ENCODE measurements at regions not wholly inside any gene's neighbourhood (a gene's known extent, or its start where the extent isn't known, plus 50 kb on each side); places are given as distances from the start of the nearest gene placed in this dataset.

DNA sequence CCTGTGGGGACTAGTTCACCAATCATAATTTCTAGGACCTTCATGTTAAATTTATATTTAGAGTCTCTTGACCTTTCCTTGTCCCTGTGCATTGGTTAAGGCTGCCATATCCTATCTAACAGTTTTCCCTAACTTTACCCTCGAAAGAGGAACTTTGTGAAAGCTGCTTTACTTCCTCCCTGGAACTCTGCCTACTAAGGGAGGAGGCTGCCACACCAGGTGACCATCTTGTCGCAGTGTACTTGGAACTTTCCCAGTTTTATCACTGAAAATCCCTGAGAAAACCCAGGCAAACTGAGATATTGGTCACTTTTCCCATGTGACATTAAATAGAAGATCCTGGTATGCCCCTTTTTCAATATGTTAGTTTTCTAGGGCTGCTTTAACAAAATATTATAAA, 317.6 kb upstream of the TSHZ2 start:
- DNase-seq (ENCODE audit: low read depth in 3 of 3, low spot score in 1 of 3), result no peak

DNA sequence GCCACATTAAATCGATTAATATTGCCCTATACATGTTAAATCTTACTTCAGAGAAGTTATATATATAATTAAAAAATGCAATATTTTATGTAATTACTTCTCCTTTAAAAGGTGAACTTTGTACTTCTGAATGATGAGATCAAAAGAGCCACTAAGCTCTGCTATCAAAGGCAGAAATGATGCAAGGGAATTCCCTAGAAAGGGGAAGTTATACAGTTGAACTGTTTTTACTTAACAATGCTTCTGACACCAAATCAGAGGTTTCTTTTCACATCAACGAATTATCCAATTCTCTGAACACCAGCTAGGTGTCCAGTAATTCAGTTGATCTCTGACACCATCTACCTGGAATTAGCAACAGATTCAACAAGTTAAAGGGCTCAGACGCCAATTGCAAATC, 319.9 kb upstream of the TSHZ2 start:
- DNase-seq (ENCODE audit: low read depth in 3 of 3, low spot score in 1 of 3), result no peak

DNA sequence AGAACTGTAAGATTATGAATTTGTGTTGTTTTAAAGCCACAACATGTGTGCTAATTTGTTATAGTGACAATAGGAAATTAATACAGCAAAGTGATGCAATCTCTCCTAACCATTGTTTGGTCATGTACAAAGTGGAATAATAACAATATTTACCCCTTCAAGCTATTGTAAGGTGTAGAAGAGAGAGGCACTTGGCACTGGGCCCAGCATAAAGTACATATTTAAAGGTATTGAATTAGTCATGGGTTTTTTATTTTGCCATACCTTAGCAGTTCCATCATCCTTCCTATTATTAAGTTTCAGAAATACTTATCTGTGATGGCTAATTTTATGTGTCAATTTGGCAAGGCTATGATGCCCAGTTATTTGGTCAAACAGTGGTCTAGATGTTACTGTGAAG, 322.4 kb upstream of the TSHZ2 start:
- no peak for DNase-seq (ENCODE audit: low read depth in 3 of 3, low spot score in 1 of 3)

GRCh38 chr20:52645822-52646221, 326.3 kb upstream of the TSHZ2 start:
- DNase-seq (ENCODE audit: low read depth in 3 of 3, low spot score in 1 of 3), result no peak

GRCh38 chr20:52643034-52643433, 329.1 kb upstream of the TSHZ2 start:
- no peak for DNase-seq (ENCODE audit: low read depth in 3 of 3, low spot score in 1 of 3)

GRCh38 chr20:52637201-52637600, 335.0 kb upstream of the TSHZ2 start:
- no peak for DNase-seq (ENCODE audit: low read depth in 3 of 3, low spot score in 1 of 3)

DNA sequence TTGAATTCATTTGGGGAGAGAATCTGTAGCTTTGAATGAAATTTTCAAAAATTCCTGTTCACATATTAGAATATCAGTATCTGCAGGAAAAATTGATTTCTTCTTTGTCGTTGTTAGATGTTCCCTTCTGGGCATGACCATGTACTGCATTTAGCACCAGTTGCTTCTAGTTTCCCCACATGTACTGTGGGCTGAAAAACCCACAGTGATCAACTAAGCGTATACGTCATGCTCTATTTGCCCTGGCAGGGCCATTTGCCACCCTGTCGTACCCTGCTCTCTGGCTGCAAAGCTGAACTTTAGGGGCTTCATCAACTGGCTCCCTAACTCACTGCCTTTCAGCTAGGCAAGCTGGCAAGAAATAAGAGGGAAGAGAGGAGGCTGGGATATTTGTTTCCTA, 340.7 kb upstream of the TSHZ2 start:
- no peak for DNase-seq (ENCODE audit: low read depth in 3 of 3, low spot score in 1 of 3)

DNA sequence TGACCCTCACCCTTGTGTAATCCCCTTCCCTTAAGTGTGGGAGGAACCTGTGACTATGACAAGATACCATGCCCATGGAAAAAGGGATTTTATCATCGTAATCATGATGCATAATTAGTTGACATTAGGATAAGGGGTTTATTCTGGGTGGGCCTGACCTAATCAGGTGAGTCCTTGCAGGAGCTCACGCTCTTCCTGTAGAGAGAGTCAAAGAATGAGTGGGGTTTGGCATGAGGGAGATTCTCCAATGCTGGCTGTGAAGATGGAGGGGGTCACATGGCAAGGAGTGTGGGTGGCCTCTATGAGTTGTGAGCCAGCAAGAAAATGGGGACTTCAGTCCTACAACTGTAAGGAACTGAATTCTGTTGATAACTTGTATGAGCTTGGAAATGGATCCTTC, 342.0 kb upstream of the TSHZ2 start:
- no peak for DNase-seq (ENCODE audit: low read depth in 3 of 3, low spot score in 1 of 3)

- no peak for DNase-seq (ENCODE audit: low read depth in 3 of 3, low spot score in 1 of 3)
Observed at GRCh38 chr20:52624281-52624680, 347.9 kb upstream of the TSHZ2 start.

- DNase-seq (ENCODE audit: low read depth in 3 of 3, low spot score in 1 of 3), result no peak
Observed at GRCh38 chr20:52622081-52622480, 350.1 kb upstream of the TSHZ2 start.

- no peak for DNase-seq (ENCODE audit: low read depth in 3 of 3, low spot score in 1 of 3)
Observed at GRCh38 chr20:52621401-52621800, 350.8 kb upstream of the TSHZ2 start.

DNA sequence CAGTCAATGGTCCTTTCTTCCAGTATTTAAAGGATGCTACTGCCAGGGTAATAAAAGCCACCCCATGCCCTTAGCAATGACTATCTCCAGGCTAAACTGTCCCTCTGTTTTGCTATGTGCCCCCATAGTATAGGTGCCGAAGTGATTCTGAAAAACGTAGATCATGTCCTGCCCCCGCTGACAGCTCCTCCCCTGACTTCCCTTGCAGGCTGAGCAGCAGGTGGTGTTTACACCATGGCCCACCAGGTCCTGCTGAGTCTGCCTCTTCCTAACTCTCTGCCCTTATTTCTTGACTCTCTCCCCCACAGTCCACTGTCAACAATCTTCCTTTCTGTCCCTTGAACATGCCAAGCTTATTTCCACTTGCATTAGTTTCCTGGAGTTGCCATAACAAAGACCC, 352.5 kb upstream of the TSHZ2 start:
- no peak for DNase-seq (ENCODE audit: low read depth in 3 of 3, low spot score in 1 of 3)

- DNase-seq (ENCODE audit: low read depth in 3 of 3, low spot score in 1 of 3), result no peak
Observed at GRCh38 chr20:52619101-52619500, 353.1 kb upstream of the TSHZ2 start.

DNA sequence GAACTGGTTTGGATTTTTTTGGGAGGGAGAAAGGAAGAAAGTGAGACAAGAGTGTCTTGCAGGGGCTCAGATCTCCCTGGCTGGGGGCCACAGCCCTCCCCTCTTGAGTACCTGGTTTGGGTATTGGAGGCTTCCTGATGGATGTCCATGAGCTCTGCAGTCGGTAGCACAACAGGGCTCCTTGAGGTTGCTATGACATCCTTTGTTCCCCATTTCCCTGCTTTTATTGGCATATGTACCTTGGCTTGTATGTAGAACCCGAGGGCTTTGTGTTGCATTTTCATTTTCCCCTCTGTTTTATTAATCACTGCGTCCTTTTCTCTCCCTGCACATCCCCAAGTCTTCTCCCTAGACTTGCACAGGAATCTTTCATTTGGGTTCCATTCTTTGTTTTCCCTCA, 355.5 kb upstream of the TSHZ2 start:
- DNase-seq (ENCODE audit: low read depth in 3 of 3, low spot score in 1 of 3), result no peak

GRCh38 chr20:52614051-52614863, 357.9 kb upstream of the TSHZ2 start:
- no peak for DNase-seq (ENCODE audit: low read depth in 3 of 3, low spot score in 1 of 3)

- DNase-seq (ENCODE audit: low read depth in 3 of 3, low spot score in 1 of 3), result no peak
Observed at GRCh38 chr20:52612046-52612632, 360.0 kb upstream of the TSHZ2 start.

DNA sequence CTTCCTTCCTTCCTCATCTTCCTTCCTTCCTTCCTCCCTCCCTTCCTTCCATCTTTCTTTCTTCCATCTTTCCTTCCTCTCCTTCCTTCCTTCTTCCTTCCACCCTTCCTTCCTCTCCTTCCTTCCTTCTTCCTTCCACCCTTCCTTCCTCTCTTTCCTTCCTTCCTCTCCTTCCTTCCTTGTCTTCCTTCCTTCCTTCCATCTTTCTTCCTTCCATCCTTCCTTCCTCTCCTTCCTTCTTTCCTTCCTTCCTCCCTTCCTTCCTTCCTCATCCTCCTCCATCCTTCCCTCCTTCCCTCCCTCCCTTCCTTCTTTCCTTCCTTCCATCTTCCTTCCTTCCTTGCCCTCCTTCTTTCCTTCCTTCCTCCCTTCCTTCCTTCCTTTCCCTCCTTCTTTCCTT, 361.4 kb upstream of the TSHZ2 start:
- DNase-seq (ENCODE audit: low read depth in 3 of 3, low spot score in 1 of 3), result no peak

DNA sequence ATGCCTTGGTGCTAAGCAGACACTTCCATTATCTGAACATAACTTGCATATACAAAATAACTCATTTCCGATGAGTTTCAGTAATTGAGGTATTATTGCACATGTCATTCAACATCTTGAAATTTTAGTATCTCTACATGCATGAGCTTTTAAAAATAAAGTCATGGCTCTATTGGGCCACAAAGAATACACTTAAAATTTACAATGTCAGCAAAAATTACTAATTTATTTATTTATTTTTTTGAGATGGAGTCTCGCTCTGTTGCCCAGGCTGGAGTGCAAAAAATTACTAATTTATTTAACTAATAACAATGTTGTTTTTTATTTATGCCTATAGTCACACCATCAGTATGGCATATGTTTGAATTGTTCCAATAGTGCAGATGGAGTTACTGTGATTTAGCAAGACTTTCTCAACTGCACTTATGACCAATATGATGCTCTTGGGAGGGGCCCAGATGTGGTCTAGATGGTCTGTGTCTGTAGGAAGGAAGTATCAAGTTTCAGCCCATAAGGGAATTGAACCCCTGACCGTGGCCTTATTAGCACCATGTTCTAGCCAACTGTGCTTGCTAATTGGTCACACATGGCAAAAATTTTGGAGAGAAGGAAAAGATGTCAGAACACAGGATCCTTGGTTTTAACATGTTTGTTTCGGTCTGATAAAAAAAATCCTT, 370.7 kb upstream of the TSHZ2 start:
- no peak for DNase-seq (ENCODE audit: low read depth in 3 of 3, low spot score in 1 of 3)

DNA sequence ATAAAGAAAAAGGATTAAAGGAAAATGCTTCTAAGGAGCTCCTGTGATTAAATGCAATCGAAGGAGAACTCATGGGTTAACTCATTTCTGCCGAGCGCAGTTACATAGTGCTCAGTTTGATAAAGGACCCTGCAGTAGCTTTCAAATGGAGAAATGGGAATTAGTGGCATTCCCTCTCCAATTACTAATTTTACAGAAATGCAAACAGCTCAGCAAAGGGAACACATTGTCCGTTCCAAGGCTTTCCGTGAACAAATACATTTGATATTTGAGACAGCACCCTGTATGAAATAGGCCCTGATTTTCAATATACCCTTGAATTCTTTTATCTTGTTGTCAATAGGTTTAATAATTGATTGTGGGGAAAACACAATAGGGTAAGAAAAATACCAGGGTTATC, 375.9 kb upstream of the TSHZ2 start:
- DNase-seq (ENCODE audit: low read depth in 3 of 3, low spot score in 1 of 3), result no peak

DNA sequence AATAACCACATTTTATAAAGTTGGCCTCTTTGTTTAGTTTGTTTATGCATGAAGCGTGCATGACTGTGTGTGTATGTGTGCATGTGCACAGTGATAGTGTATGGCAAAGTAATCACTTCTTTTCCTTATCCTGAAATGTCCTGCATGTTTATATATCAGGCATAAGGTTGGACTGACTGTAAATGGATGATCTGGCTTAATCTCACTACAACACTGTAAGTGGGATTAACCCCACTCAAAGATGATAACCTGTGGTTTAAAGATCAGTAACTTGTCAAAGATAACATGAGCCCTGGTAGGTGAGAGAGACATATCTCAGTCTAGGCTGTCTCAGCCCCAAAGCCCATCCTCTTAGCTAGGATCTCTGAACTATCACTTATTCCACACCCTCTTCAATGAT, 376.6 kb upstream of the TSHZ2 start:
- DNase-seq (ENCODE audit: low read depth in 3 of 3, low spot score in 1 of 3), result no peak

- no peak for DNase-seq (ENCODE audit: low read depth in 3 of 3, low spot score in 1 of 3)
Observed at GRCh38 chr20:52593654-52594053, 378.5 kb upstream of the TSHZ2 start.

DNA sequence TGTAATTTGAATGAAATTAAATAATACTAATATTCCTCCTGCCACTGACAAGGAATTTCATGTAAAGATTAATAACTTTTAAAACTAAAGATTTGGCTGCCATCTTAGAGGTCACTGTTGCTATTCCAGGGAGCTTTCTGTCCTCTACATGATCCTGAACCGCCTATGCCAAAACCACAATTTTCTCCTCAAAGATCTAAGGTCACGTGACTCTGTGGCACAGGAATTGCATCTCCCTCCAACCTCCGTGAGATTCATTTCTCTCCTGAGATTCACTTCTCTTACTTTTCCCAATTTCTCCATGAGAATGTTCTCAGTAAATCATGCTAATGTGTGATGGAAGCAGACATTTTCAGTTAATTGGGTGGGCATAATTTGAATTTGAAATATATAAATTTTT, 379.6 kb upstream of the TSHZ2 start:
- DNase-seq (ENCODE audit: low read depth in 3 of 3, low spot score in 1 of 3), result no peak

- no peak for DNase-seq (ENCODE audit: low read depth in 3 of 3, low spot score in 1 of 3)
Observed at GRCh38 chr20:52590100-52590499, 382.1 kb upstream of the TSHZ2 start.

Measured in stimulated activated CD4-positive, alpha-beta T cell treated with anti-CD3 and anti-CD28 coated beads, TNF-alpha, amount 100 ng/mL, for 1 hour (primary cell).